ENCODE measurements at regions not wholly inside any gene's neighbourhood (a gene's known extent, or its start where the extent isn't known, plus 50 kb on each side); places are given as distances from the start of the nearest gene placed in this dataset.
A peak's percentile ranks its signal among the peaks of the same experiment; 100 is the strongest.

DNA sequence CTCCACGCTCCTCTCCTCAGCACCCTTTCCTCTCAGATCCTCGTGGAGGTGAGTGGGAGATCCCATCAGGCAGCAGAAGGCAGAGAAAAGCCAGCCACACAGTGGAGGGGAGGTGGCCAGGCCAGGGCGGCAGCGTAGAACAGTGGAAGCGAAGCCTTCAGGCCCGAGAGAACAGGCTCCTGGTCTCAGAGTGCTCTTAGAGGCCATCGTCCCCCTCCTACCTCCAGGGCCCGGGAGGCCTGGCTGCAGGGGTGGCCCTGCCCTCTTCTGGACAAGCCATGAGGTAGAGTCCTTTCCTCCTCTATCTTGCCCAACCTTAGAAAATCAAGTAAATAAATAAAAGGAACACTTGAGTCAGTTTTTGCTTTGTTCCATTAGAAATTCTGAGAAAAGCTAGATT lies 202.0 kb downstream of the KATNAL1 start:
- DNase-seq, result no peak

DNA sequence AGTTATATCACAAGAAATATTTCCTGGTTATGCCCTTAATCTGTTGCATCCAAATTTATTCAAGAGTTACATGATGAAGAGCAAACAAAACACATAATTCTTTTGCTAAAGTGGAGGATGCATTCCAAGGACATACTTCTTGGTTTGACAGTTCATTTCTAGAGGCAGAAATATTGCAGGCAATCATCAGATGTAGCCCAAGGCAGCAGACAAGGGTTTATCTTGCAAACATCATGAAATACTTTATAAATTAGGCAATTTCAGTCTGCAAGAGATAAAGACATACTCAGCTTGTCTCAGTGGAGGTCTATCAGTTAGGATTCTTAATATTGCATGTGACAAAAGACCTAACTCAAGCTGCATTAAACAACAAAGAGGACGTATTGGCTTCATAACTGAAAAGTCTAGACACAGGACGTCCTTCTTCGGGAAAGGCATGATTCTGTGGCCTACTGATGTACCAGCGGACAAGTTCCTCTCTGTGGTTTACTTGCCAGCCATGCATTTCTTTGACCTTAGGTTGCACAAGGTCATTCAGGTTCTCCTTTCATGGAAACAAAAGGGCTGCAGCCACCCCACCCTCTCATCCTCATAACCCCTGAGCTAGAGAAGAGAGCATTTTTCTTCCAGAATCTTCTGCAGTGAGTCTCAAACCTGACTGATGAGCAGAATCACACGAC lies 204.1 kb downstream of the KATNAL1 start:
- no peak for DNase-seq

DNA sequence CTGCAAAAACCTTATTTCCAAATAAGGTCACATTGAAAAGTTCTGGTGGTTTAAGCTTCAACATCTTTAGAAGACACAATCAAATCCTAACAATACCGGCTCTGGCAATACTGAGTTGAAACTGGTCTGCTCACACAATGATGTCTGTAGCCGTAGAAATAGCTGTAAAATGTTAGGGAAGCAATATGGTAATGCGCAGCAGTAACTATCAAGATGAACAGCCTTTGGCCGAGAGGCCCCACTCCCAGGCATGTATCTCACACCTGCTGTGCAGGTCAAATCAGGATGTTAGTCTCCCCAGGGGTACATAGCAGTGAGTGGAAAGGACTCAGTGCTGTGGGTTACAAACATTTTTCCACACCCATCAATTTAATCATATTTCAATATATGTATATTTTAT lies 207.1 kb downstream of the KATNAL1 start:
- DNase-seq, result no peak

DNA sequence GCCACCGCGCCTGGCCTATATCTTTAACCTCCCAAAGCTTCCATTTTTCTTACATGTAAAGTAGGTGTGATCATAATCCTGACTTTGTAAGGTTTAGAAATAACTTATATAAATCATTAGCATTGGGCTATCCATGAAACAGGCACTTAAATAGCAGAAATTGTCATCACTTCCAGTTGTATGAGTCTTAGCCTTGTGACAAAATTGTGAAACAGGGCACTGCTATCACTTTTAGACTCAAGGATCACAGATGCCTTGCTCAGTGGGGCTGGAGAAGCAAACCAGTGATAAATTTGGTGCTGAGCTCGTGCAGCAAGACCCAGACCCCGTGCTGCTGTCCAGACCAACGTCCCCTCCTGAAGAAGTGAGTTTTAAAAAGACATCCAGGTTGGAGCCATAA lies 209.7 kb downstream of the KATNAL1 start:
- DNase-seq, result no peak

DNA sequence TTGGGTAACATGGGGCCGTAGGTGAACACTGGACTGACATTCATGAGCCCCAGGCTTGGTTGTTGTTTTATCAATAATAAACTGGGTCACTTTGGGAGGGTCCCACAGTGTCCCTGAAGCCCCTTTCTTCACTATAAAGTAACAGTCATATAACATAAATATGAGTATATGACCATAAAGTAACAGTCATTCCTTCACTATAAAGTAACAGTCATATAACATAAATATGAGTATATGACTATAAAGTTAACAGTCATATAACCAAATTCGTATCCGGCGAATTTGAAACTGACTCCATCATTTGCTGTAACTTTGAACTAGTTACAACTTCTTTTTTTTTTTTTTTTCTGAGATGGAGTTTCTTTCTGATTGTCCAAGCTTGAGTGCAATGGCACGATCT lies 210.3 kb downstream of the KATNAL1 start:
- no peak for DNase-seq

DNA sequence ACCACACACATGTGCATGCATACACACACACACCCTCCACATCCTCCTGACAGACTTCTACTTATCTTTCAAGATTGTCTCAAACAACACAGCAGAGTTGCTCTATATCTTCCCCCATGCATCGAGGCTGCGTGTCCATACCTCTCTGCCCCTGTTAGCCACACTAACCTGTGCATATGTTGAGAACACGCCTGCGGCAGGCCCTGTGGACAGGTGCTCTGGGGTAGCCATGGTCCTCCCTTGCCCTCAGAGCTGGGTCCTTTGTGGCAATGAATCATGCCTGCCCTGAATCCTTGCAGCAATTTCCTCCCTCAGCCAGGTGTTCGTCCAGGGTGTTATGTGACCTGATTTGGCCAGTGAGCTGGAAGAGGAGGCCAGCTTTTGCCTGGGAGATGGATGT lies 213.3 kb downstream of the KATNAL1 start:
- DNase-seq, result no peak

DNA sequence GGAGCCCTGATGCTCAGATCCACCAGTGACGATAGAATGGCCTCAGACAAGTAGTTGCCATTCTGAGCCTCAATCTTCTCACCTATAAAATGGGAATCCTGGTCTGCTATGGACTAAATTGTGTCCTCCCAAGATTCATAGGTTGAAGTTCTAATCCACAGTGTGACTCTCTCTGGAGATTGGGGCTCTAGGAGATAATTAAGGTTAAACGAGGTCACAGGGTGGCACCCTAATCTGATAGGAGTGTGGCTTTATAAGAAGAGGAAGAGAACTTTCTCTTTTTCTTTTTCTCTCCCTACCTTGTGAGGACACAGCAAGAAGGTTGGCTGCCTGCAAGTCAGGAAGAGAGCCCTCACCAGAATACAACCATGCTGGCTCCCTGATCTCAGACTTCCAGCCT lies 214.1 kb downstream of the KATNAL1 start:
- DNase-seq, result no peak

DNA sequence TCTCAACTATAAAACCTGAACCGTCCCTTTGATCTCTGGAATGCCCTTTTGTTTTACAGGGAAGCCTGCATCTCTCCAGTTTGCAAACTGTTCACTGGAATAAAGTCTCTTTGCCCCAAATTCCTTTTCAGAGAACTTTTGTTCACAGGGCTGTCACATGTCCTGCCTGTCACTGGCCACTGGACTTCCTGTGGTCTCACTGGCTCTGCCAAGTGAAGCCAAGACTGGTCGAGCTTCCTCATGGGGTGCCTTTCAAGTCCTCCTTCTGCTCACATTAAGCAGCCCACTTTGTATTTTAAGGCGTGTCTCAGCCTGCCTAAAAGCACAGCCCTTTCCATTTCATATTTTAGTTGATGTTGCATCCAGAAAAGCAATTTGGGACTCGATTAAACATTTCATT lies 215.7 kb downstream of the KATNAL1 start:
- no peak for DNase-seq

DNA sequence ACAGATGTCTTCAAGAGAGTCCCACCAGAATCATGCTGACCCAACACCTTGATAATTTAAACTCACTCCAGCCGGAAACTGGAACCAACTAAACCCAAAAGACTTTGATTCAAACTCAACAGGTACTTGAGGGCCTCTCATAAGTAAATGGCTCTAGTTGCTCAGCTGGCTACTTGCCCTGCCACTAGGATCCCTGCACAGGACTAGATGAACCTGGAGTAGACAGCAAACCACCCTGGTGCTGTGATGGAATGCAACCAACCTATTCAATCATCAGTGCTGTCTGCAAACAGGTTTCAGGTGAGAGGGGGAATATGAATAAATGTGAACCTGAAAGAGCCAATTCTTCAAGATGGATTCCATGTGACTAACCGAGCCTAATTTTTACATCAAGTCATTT lies 216.3 kb downstream of the KATNAL1 start:
- no peak for DNase-seq

DNA sequence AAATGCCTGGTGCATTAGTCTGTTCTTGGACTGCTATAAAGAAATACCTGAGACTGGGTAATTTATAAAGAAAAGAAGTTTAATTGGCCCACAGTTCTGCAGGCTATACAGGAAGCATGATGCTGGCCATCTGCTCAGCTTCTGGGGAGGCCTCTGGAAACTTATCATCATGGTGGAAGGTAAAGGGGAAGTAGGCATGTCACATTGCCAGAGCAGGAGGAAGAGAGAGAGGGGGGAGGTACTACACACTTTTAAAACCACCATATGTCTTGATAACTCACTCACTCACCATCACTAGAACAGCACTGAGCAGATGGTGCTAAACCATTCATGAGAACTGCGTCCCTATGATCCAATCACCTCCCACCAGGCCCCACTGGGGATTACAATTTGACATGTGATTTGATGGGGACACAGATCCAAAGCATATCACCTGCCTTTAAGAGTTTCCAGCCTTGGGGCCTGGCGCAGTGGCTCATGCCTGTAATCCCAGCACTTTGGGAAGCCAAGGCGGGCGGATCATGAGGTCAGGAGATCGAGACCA lies 219.0 kb downstream of the KATNAL1 start:
- DNase-seq, result peak; percentile 87

DNA sequence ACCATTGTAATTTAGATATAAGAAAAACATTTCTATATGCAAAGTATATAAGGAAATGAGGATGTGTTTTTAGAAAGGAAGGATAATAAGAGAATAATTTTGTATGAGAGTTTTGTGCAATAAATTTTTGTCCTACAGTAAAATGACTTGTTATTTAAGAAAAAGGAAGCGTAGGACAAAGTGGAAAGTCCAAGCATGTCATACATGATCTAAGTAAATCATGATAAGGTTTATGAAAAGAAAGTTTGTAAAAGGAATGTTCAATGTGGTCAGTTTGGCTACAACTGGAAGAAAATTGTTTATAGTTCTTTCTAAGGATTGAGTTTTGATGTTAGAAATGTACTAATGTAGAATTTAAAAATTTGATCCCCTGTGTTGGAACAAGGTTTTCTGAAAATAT lies 222.3 kb downstream of the KATNAL1 start:
- DNase-seq, result no peak

DNA sequence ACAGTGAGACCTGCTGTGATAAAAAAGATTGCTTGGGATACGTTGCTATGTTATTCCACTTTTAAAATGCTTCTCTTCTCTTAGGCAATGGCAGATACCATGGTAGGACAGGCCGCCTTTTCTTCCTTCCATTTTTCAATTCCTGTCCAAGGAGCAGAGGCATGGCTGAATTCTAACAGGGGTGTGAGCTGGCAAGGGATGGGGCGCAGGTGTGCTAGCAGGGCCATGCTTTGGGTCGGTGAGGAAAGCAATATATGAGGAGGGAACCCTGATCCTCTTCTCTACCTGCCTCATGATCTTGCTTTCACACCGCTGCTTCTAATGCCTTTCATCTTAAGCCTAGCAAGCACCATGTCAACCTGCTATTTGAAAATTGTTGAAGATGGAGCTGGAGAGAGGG lies 225.0 kb downstream of the KATNAL1 start:
- no peak for DNase-seq

DNA sequence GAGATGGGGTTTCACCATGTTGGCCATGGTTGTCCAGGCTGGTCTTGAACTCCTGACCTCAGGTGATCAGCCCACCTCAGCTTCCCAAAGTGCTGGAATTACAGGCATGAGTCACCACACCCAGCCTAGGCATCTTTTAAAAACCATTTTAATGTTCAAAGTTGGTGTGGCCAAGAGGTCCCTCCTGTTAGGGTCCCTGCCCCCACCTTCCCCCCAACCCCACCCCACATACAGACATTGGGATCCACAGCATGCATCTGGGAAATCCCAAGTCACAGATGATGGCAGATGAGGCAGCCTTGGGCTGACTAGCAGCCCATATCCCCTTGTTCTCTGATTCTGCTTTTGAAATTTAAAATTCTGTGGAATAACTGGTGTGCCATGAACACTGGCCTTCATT lies 226.0 kb downstream of the KATNAL1 start:
- DNase-seq, result no peak

DNA sequence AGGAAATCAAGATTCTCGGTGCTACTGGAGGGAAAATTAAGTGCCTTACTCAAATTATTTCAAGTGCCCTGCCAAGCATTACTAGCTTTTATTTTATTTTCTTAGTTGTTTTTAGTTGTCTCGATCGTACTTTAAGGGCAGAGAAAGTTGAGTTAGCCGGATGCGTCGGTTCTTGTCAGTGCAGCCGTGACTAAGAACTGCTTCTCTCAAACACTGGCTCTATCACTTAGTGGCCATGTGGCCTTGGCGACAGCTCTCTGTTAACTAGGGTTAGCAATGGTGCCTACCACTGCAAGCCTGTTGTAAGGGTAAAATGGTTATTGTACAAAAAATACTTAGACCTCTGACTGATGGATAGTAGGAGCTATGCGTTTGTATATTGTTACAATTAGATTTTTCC lies 227.8 kb downstream of the KATNAL1 start:
- DNase-seq, result no peak

DNA sequence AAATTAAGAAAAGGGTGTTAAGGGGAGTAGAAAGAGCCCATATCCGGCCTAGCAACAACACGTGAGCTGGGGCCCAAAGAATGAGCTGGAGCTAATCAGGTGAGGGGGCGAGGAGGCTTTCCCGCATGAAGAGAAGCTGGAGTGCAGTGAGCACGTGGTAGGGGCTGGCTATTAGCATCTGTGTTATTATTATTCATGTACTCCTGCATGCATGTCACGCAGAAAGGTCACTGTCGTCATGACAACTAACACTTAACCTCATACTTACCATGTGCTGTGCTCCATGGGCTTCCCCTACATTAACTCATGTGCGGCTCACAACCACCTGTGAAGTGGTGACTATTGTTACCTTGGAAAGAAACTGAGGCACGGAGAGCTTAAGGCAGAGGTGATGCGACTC lies 227.6 kb upstream of the UBL3 start:
- no peak for DNase-seq

DNA sequence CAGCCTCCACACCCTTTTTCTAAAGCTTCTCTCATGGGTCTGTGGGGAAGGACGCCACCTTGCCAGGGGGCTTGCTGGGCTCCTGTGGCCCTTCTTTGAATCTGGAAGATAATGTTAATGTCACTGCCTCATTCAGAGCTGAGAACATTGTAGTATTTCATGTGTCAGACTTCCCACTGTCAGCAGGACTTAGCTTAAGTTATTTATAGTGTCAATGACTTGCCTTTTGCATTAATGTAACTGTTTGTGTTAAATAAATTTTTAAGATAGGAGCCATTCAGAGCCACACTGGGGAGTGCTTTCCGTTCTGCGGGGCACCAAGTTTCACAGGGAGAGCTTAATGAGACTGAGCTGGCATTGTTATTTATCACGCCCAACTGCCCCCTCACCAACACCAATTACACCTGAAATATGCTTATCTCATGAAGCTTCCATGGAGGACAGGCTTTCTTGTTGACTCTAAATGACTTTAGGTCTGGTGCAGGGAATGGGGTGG lies 226.9 kb upstream of the UBL3 start:
- no peak for DNase-seq

DNA sequence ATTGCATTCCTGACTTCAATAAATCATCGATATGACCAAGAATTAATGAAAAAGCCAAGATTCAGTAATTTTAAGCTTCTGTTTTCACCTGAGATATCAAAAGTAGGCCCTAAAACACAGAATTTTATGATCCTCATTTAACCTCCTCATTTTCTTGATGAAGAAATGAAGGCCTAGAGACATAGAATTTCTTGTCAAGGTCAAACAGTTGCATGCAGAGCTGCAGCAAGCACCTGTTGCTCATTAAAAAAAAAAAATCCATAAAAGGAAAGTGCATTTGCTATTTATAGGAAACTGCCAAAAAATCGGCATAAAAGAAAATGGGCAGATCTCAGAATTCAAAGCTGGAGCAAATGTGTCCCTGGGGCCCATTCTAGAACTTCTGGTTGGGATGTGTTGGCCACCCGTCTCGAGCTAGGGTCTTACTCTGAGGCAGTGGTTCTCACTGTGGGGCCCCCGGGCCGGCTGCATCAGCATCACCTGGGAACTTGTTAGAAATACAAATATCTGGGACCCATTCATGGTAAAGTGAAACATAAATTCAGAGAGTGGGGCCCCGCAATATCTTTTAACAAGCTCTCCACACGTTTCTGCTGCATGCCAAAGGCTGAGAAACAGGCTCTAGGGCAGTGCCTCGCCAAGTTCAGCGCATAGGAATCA lies 224.7 kb upstream of the UBL3 start:
- no peak for DNase-seq

DNA sequence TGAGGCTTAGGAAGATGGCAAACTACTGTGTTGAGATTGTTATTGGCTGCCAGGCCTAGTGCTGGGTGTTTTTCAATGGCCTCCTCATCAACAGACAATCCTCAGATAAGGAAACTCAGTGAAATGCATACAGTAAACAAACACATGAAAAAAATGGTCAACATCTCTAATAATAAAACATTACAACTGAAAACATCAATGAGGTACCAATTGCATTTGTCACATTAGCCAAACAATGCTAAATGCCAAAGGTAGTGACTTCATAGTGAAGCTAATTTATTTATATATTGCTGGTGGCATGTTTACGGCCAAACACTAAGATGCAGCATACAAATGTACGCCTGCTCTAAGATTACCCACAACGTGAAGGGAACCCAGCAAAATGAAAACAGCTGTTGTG lies 224.0 kb upstream of the UBL3 start:
- no peak for DNase-seq

DNA sequence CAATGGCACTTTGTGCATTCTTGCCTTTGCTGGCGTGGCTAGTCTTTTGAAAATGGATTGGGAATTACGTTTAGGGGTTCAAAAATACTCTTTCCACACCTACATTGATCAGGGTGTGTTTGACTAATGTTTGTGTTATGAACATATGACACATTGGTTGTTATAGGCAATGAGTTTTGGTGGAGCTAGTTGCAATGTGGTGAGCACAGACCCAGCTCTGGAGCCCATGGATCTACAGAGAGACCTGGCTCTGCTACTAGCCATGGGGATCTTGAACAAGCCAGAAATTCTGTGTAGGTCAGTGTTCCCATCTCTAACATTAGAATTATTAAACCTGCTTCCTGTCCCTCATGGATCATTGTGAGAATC lies 222.4 kb upstream of the UBL3 start:
- DNase-seq, result no peak

DNA sequence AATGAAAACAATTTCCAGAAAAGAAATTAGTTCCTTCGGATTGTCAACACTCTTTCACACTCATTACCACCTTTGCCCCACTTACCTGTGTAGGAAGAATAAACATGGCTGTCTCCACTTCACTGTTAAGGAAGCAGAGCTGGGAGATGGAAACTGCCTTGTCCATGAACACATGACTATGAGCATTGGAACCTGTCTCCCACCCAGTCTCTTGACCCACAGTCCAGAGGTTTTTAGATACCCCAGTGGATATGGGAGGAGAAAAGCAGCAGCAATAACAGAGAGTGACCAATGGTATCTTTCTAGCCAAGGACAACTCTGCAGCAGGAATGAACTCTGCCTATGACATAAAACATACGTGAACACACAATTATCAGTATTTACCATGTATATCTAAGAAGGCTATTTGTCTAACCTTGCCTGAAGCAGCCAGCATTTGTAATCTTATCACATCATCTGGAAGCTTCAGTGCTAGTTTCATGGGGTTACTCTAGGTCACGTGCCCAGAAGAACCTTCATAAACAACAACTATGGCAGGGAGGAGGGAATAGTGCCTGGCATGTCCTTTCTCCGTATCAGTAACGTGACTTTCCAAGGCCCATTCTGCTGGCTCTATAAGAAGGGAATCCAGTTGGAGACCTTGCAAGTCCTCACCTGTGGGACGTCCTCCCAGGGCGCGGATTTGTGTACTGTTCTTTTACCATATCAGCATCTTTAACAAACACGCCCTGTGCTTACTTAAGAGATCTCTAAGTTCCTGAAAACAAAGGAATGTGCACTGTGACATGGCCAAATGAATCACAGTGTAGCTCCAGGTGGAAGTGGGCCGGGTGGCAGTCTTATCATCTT lies 221.8 kb upstream of the UBL3 start:
- DNase-seq, result no peak

DNA sequence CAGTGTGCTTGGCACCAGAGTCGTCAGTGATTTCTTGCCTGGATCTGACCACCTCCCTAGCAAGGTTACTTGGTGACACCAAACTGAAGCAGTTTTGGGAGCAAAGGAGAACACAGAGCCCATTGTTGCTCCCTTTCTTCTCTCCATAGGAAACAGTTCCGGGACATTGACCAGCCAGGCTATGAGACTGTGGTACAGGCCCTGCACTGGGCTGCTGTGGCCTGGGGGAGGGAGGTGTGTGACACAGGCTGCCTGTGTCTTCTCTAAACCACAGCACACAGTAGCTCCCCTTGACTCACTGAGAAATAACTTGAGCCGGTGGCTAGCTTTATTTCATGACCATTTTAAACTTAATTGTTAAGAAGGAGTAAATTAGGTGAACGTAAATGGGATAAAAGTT lies 214.8 kb upstream of the UBL3 start:
- no peak for DNase-seq

DNA sequence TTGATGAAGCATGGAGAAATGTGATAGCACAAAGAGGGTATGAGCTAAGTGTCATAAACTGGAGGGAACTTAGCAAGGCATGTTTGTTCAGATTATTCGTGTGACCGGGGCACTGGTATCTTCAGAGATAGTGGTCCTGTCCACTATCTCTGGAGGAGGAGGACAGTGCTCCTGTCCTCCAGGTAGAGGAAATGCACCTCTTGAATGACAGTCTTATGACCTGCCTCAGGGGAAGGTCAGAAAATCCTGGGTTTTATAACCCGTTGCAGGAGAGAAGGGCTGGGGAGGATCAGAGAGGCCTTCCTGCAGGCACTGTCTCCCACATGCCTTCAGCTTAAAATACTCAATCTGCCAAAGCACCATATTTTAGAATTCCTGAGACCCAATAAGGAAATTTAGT lies 213.5 kb upstream of the UBL3 start:
- no peak for DNase-seq

DNA sequence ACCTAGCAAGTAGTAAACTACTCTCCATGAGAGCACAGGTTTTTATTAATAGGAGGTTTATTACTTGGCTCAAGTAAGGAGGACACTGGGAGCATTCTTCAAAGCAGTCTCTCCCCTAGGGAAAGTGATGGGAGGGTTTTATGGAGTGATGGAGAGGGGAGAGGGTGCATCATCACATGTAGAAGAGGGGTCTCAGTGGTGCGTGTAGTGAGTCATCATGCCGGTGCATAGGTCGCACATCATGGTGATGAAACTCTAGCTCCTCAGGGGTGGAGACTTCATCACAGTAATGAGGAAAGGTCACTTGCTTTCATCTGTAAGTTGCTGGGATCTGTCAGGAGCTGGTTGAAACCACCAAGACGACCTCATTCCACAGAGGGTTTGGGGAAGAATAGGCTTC lies 210.8 kb upstream of the UBL3 start:
- no peak for DNase-seq

DNA sequence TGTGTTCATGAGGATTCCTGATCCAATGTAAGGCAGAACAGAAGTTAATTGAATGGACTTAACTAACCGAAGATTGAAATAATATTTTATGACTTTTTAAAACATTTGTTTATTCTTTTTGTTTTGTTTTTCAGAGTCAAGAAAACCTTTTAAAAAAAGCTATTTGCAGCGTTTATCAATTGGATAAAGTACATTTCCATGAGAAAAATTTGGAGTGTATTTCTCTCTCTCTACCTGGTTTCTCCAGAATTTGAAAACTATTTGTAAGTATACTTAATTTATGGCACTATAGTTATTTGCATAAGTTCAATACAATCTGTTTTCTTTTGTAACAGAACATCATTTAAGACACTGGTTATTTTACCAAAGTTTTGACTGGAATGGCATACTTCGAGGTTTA lies 208.0 kb upstream of the UBL3 start:
- no peak for DNase-seq
